ENCODE measurements at regions not wholly inside any gene's neighbourhood (a gene's known extent, or its start where the extent isn't known, plus 50 kb on each side); places are given as distances from the start of the nearest gene placed in this dataset.

DNA sequence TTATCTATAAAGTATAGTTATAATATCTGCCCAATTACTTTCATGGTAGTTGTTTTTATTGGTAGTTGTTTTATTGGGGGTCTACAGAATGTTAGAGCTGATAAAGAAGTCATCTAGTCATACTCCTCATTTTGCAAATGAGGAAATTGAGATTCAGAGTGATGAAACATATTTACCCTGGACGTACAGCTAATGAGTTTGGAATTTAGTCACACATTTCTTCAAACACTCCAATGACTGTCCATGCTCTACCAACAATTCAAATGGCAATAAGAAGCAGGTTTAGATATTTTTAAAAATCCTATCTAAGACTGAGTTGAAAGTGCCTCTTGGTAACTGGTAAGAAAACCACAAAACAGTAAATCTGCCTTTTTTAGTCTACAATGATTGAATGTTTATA is 98.2 kb downstream of the MAGEC1 start:
- H3K4me1 ChIP-seq (ENCODE audit: control insufficient read depth, insufficient read depth, low read length): no peaks in the 10 kb centered on the region
- H3K4me3 ChIP-seq (ENCODE audit: low read depth in 2 of 2, low read length in 2 of 2): no peak overlapping the region
- in situ Hi-C loops (cut with HindIII; ENCODE audit: low pct_unique_long_range_greater_than_20kb, low sequenced_read_pairs): no loop called here
- no peak overlapping the region for H3K27ac ChIP-seq (ENCODE audit: low read length)
- no TSS peak for BruUV-seq (replicated peaks)
- TF ChIP-seq TCF7L2 (IDR thresholded peaks at IDR 0.05; ENCODE audit: low read depth, low read length): no peak
- TF ChIP-seq SIN3A (IDR thresholded peaks at IDR 0.05; ENCODE audit: borderline replicate concordance, insufficient read depth, low read depth, low read length): no peak
- TF ChIP-seq, protein P1, sequence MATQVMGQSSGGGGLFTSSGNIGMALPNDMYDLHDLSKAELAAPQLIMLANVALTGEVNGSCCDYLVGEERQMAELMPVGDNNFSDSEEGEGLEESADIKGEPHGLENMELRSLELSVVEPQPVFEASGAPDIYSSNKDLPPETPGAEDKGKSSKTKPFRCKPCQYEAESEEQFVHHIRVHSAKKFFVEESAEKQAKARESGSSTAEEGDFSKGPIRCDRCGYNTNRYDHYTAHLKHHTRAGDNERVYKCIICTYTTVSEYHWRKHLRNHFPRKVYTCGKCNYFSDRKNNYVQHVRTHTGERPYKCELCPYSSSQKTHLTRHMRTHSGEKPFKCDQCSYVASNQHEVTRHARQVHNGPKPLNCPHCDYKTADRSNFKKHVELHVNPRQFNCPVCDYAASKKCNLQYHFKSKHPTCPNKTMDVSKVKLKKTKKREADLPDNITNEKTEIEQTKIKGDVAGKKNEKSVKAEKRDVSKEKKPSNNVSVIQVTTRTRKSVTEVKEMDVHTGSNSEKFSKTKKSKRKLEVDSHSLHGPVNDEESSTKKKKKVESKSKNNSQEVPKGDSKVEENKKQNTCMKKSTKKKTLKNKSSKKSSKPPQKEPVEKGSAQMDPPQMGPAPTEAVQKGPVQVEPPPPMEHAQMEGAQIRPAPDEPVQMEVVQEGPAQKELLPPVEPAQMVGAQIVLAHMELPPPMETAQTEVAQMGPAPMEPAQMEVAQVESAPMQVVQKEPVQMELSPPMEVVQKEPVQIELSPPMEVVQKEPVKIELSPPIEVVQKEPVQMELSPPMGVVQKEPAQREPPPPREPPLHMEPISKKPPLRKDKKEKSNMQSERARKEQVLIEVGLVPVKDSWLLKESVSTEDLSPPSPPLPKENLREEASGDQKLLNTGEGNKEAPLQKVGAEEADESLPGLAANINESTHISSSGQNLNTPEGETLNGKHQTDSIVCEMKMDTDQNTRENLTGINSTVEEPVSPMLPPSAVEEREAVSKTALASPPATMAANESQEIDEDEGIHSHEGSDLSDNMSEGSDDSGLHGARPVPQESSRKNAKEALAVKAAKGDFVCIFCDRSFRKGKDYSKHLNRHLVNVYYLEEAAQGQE (IDR thresholded peaks at IDR 0.05; ENCODE audit: insufficient read depth in 1 of 2, low read depth in 2 of 2, low read length in 1 of 2): no peak
- TF ChIP-seq, protein P2, sequence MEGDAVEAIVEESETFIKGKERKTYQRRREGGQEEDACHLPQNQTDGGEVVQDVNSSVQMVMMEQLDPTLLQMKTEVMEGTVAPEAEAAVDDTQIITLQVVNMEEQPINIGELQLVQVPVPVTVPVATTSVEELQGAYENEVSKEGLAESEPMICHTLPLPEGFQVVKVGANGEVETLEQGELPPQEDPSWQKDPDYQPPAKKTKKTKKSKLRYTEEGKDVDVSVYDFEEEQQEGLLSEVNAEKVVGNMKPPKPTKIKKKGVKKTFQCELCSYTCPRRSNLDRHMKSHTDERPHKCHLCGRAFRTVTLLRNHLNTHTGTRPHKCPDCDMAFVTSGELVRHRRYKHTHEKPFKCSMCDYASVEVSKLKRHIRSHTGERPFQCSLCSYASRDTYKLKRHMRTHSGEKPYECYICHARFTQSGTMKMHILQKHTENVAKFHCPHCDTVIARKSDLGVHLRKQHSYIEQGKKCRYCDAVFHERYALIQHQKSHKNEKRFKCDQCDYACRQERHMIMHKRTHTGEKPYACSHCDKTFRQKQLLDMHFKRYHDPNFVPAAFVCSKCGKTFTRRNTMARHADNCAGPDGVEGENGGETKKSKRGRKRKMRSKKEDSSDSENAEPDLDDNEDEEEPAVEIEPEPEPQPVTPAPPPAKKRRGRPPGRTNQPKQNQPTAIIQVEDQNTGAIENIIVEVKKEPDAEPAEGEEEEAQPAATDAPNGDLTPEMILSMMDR (IDR thresholded peaks at IDR 0.05): no peak
- TF ChIP-seq POLR2AphosphoS5 (IDR thresholded peaks at IDR 0.05; ENCODE audit: low read depth, low read length): no peak
- peaks cover 4% of the 10 kb centered on the region; the same call in 1 of the 2 replicates for H3K9me3 ChIP-seq (ENCODE audit: control insufficient read depth, insufficient read depth, low read depth, low read length)
- no peaks in the 10 kb centered on the region for H3K36me3 ChIP-seq (ENCODE audit: control insufficient read depth, insufficient read depth, low read length)
- H3K27me3 ChIP-seq (ENCODE audit: control insufficient read depth, insufficient read depth, low read length): no peaks in the 10 kb centered on the region
- intact Hi-C loops (cut with micrococcal nuclease; ENCODE audit: unreplicated experiment): loop anchor here (10.0 kb wide), 1 partner anchor 63 kb away; no protein-coding TSS in a partner anchor
- POLR2A ChIA-PET: no interaction called here
- no peak for ATAC-seq
- CTCF ChIA-PET: interaction anchor here (0.7 kb wide), 1 partner anchor 1223 kb away, joined by 3 read pairs; no protein-coding TSS in a partner anchor
- no peak for DNase-seq (ENCODE audit: low read depth, low spot score)

DNA sequence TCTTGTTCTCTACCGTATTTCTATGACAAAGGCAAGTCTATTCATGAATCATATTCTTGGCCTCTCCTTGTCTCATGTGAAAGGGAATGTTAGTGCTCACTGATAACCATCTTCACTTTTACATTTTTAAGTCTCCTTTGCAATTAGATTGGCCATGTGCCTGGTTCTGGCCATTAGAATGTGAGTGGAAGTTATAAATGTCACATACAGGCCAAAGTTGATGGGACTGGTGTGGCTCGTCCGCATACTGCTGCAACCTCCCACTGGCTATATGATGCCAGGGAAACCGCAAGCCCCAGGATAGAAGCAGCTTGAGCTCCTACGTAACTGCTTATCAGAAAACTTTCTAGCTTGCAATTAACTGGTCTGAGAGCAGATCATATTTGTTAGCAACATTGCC is 86.1 kb downstream of the MAGEC1 start:
- intact Hi-C loops (cut with micrococcal nuclease; ENCODE audit: unreplicated experiment) (no loop called here), in situ Hi-C loops (cut with HindIII; ENCODE audit: low pct_unique_long_range_greater_than_20kb, low sequenced_read_pairs) (no loop called here)
- TF ChIP-seq, protein P2 (IDR thresholded peaks at IDR 0.05): no peak
- peak; percentile 52; the same call in 1 of the 2 replicates for TF ChIP-seq POLR2AphosphoS5 (IDR thresholded peaks at IDR 0.05; ENCODE audit: low read depth, low read length)
- TF ChIP-seq TCF7L2 (IDR thresholded peaks at IDR 0.05; ENCODE audit: low read depth, low read length): peak; percentile 45; the same call in 1 of the 2 replicates
- TF ChIP-seq, protein P1 (IDR thresholded peaks at IDR 0.05; ENCODE audit: insufficient read depth in 1 of 2, low read depth in 2 of 2, low read length in 1 of 2): no peak
- TF ChIP-seq SIN3A (IDR thresholded peaks at IDR 0.05; ENCODE audit: borderline replicate concordance, insufficient read depth, low read depth, low read length): no peak
- DNase-seq (ENCODE audit: low read depth, low spot score) (no peak), ATAC-seq (peak; percentile 96)
- ChIA-PET POLR2A (no interaction called here), CTCF (no interaction called here)
- Histone ChIP-seq H3K9me3 (ENCODE audit: control insufficient read depth, insufficient read depth, low read depth, low read length) (no peaks in the 10 kb centered on the region), H3K4me1 (ENCODE audit: control insufficient read depth, insufficient read depth, low read length) (0 out of 2 replicates have a peak, but pooled peaks cover 6% of the 10 kb centered on the region), H3K4me3 (ENCODE audit: low read depth in 2 of 2, low read length in 2 of 2) (peak overlapping the region in 1 of 2 experiments; percentile 6; a peak in 1 of 4 replicates), H3K36me3 (ENCODE audit: control insufficient read depth, insufficient read depth, low read length) (no peaks in the 10 kb centered on the region), H3K27ac (ENCODE audit: low read length) (peak overlapping the region; percentile 82), H3K27me3 (ENCODE audit: control insufficient read depth, insufficient read depth, low read length) (no peaks in the 10 kb centered on the region)
- BruUV-seq (replicated peaks): no TSS peak

Data from Panc1 (cell line).